ENCODE measurements at regions not wholly inside any gene's neighbourhood (a gene's known extent, or its start where the extent isn't known, plus 50 kb on each side); places are given as distances from the start of the nearest gene placed in this dataset.

- no peak overlapping the region for H2AFZ ChIP-seq (ENCODE audit: low read depth)
- H3K27ac ChIP-seq (ENCODE audit: low read depth in 2 of 2, low read length in 1 of 2) = no peak overlapping the region
- no peak overlapping the region for H3K4me3 ChIP-seq (ENCODE audit: low read depth in 2 of 2, low read length in 1 of 2)
These were observed 50.6 kb upstream of the C3orf80 start for GRCh38 chr3:160174621-160175020.

More at GRCh38 chr3:160174621-160175020, 50.6 kb upstream of the C3orf80 start:
- H3K9me2 ChIP-seq = no peaks in the 10 kb centered on the region
- H3K9me3 ChIP-seq = no peaks in the 10 kb centered on the region
- no peaks in the 10 kb centered on the region for H3K36me3 ChIP-seq (replicated peaks in 1 of 2; ENCODE audit: control insufficient read depth in 1 of 2, insufficient read depth in 2 of 2, low read length in 1 of 2)
- no peaks in the 10 kb centered on the region for H3K27me3 ChIP-seq (ENCODE audit: insufficient read depth)
- no peak overlapping the region for H3K9ac ChIP-seq
- 47% methylated on average over 2 of the region's 2 CpGs for WGBS (ENCODE audit: low lambda C conversion rate)
- no peak overlapping the region for H3K4me2 ChIP-seq
- 0 out of 4 replicates have a peak, but pooled peaks cover 0 to 2% of the 10 kb centered on the region in 2 experiments for H3K4me1 ChIP-seq (ENCODE audit: control insufficient read depth in 1 of 2, insufficient read depth in 2 of 2, low read depth in 1 of 2, low read length in 1 of 2)
- no peaks in the 10 kb centered on the region for H3K79me2 ChIP-seq (ENCODE audit: insufficient read depth)
- ChIA-PET CTCF (interaction anchor here (5.2 kb wide), 1 partner anchor 12 kb away, joined by 19 read pairs; no protein-coding TSS in a partner anchor), POLR2A (no interaction called here)
- no peak for DNase-seq
- H3F3A ChIP-seq (replicated peaks; ENCODE audit: insufficient read depth) = no peaks in the 10 kb centered on the region
- TF ChIP-seq CHD2 (IDR thresholded peaks at IDR 0.05; ENCODE audit: low read length, partially characterized antibody) (no peak), SIN3A (IDR thresholded peaks at IDR 0.05; ENCODE audit: borderline replicate concordance, low read depth, low read length) (no peak)
- TF ChIP-seq, protein P1, sequence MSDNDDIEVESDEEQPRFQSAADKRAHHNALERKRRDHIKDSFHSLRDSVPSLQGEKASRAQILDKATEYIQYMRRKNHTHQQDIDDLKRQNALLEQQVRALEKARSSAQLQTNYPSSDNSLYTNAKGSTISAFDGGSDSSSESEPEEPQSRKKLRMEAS (IDR thresholded peaks at IDR 0.05; ENCODE audit: low read depth) = no peak
- no peaks in the 10 kb centered on the region for H4K20me1 ChIP-seq (ENCODE audit: insufficient read depth)

Measured in SK-N-SH (cell line).